ENCODE measurements at regions not wholly inside any gene's neighbourhood (a gene's known extent, or its start where the extent isn't known, plus 50 kb on each side); places are given as distances from the start of the nearest gene placed in this dataset.
"Not testable (repeated sequence)": the region's sequence is repeated elsewhere in the genome, so short reads cannot be mapped to it uniquely, and the experiment has no call there.

GRCh38 chrX:3829041-3829531, 115.6 kb upstream of the PRKX start:
- H3K4me2 ChIP-seq (ENCODE audit: insufficient read depth, low read length); H3K9ac ChIP-seq (replicated peaks; ENCODE audit: extremely low read depth, insufficient read depth, low read length); H4K20me1 ChIP-seq (replicated peaks; ENCODE audit: control insufficient read depth, extremely low read depth, insufficient read depth, low read length); H3K36me3 ChIP-seq (ENCODE audit: control insufficient read depth in 2 of 2, extremely low read depth in 1 of 2, insufficient read depth in 2 of 2, low read length in 2 of 2); BruUV-seq (replicated peaks); H3K9me3 ChIP-seq (replicated peaks; ENCODE audit: control insufficient read depth, insufficient read depth, low read length); H3K4me1 ChIP-seq (ENCODE audit: control insufficient read depth, extremely low read depth, insufficient read depth, low read length); H3K9me1 ChIP-seq (replicated peaks; ENCODE audit: control insufficient read depth, extremely low read depth, insufficient read depth, low read length); H2AFZ ChIP-seq (ENCODE audit: low read depth, low read length); FAIRE-seq; dilution Hi-C loops (cut with MboI; ENCODE audit: extremely low pct_ligation_motif_present, low sequenced_read_pairs); H3K27me3 ChIP-seq (ENCODE audit: control insufficient read depth in 2 of 2, insufficient read depth in 2 of 2, low read length in 2 of 2); H3K4me3 ChIP-seq (replicated peaks in 1 of 3; ENCODE audit: insufficient read depth in 1 of 3, low read depth in 1 of 3, low read length in 3 of 3); POLR2A ChIA-PET; CTCF ChIA-PET; intact Hi-C loops (cut with micrococcal nuclease); H3K79me2 ChIP-seq (ENCODE audit: control insufficient read depth, insufficient read depth, low read length); H3K27ac ChIP-seq (ENCODE audit: insufficient read depth, low read depth, low read length); DNase-seq (ENCODE audit: low read depth, low spot score): not testable (repeated sequence)

GRCh38 chrX:3828378-3829040, 115.1 kb upstream of the PRKX start:
- POLR2A ChIA-PET; H3K4me2 ChIP-seq (ENCODE audit: insufficient read depth, low read length): not testable (repeated sequence)

GRCh38 chrX:3824008-3824407, 110.6 kb upstream of the PRKX start:
- dilution Hi-C loops (cut with MboI; ENCODE audit: extremely low pct_ligation_motif_present, low sequenced_read_pairs); POLR2A ChIA-PET; FAIRE-seq; H3K4me2 ChIP-seq (ENCODE audit: insufficient read depth, low read length); H3K9me1 ChIP-seq (replicated peaks; ENCODE audit: control insufficient read depth, extremely low read depth, insufficient read depth, low read length); H3K4me1 ChIP-seq (ENCODE audit: control insufficient read depth, extremely low read depth, insufficient read depth, low read length); H2AFZ ChIP-seq (ENCODE audit: low read depth, low read length); DNase-seq (ENCODE audit: low read depth, low spot score); H4K20me1 ChIP-seq (replicated peaks; ENCODE audit: control insufficient read depth, extremely low read depth, insufficient read depth, low read length); H3K9me3 ChIP-seq (replicated peaks; ENCODE audit: control insufficient read depth, insufficient read depth, low read length); H3K27me3 ChIP-seq (ENCODE audit: control insufficient read depth in 2 of 2, insufficient read depth in 2 of 2, low read length in 2 of 2); H3K27ac ChIP-seq (ENCODE audit: insufficient read depth, low read depth, low read length); BruUV-seq (replicated peaks); H3K36me3 ChIP-seq (ENCODE audit: control insufficient read depth in 2 of 2, extremely low read depth in 1 of 2, insufficient read depth in 2 of 2, low read length in 2 of 2); H3K9ac ChIP-seq (replicated peaks; ENCODE audit: extremely low read depth, insufficient read depth, low read length); intact Hi-C loops (cut with micrococcal nuclease); H3K79me2 ChIP-seq (ENCODE audit: control insufficient read depth, insufficient read depth, low read length); CTCF ChIA-PET; H3K4me3 ChIP-seq (replicated peaks in 1 of 3; ENCODE audit: insufficient read depth in 1 of 3, low read depth in 1 of 3, low read length in 3 of 3): not testable (repeated sequence)

More at GRCh38 chrX:3828378-3829040, 115.1 kb upstream of the PRKX start:
- FAIRE-seq; H3K9ac ChIP-seq (replicated peaks; ENCODE audit: extremely low read depth, insufficient read depth, low read length); CTCF ChIA-PET; DNase-seq (ENCODE audit: low read depth, low spot score); H3K4me1 ChIP-seq (ENCODE audit: control insufficient read depth, extremely low read depth, insufficient read depth, low read length); H3K9me3 ChIP-seq (replicated peaks; ENCODE audit: control insufficient read depth, insufficient read depth, low read length); H3K79me2 ChIP-seq (ENCODE audit: control insufficient read depth, insufficient read depth, low read length); H3K4me3 ChIP-seq (replicated peaks in 1 of 3; ENCODE audit: insufficient read depth in 1 of 3, low read depth in 1 of 3, low read length in 3 of 3); intact Hi-C loops (cut with micrococcal nuclease); H3K9me1 ChIP-seq (replicated peaks; ENCODE audit: control insufficient read depth, extremely low read depth, insufficient read depth, low read length); BruUV-seq (replicated peaks); H2AFZ ChIP-seq (ENCODE audit: low read depth, low read length); H3K27ac ChIP-seq (ENCODE audit: insufficient read depth, low read depth, low read length); H3K36me3 ChIP-seq (ENCODE audit: control insufficient read depth in 2 of 2, extremely low read depth in 1 of 2, insufficient read depth in 2 of 2, low read length in 2 of 2); H4K20me1 ChIP-seq (replicated peaks; ENCODE audit: control insufficient read depth, extremely low read depth, insufficient read depth, low read length); H3K27me3 ChIP-seq (ENCODE audit: control insufficient read depth in 2 of 2, insufficient read depth in 2 of 2, low read length in 2 of 2); dilution Hi-C loops (cut with MboI; ENCODE audit: extremely low pct_ligation_motif_present, low sequenced_read_pairs): not testable (repeated sequence)
